ENCODE measurements at regions not wholly inside any gene's neighbourhood (a gene's known extent, or its start where the extent isn't known, plus 50 kb on each side); places are given as distances from the start of the nearest gene placed in this dataset.

GRCh38 chr7:41421056-41421455, 281.8 kb downstream of the INHBA start:
- TF ChIP-seq, protein P1, sequence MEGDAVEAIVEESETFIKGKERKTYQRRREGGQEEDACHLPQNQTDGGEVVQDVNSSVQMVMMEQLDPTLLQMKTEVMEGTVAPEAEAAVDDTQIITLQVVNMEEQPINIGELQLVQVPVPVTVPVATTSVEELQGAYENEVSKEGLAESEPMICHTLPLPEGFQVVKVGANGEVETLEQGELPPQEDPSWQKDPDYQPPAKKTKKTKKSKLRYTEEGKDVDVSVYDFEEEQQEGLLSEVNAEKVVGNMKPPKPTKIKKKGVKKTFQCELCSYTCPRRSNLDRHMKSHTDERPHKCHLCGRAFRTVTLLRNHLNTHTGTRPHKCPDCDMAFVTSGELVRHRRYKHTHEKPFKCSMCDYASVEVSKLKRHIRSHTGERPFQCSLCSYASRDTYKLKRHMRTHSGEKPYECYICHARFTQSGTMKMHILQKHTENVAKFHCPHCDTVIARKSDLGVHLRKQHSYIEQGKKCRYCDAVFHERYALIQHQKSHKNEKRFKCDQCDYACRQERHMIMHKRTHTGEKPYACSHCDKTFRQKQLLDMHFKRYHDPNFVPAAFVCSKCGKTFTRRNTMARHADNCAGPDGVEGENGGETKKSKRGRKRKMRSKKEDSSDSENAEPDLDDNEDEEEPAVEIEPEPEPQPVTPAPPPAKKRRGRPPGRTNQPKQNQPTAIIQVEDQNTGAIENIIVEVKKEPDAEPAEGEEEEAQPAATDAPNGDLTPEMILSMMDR (IDR thresholded peaks at IDR 0.05; ENCODE audit: low read depth, low read length) = no peak
- TF ChIP-seq EZH2phosphoT487 (IDR thresholded peaks at IDR 0.05; ENCODE audit: low read depth) = no peak

Data from OCI-LY3 (cell line).